Smooth muscle cell of the brain vasculature (primary cell): ENCODE measurements at regions not wholly inside any gene's neighbourhood (a gene's known extent, or its start where the extent isn't known, plus 50 kb on each side); places are given as distances from the start of the nearest gene placed in this dataset.

Experiments
- DNase-seq: peaks from one replicate; pipeline ENCODE4 v3.0.0-alpha.2; 2012; ENCODE audit warnings: low read depth, low spot score

- no peak for DNase-seq
Observed at GRCh38 chr17:69717214-69717613, 302.7 kb downstream of the MAP2K6 start.

GRCh38 chr17:69717819-69718218 is 303.3 kb downstream of the MAP2K6 start:
- DNase-seq = no peak

GRCh38 chr17:69719474-69720048 is 305.1 kb downstream of the MAP2K6 start:
- no peak for DNase-seq

GRCh38 chr17:69722518-69722917 is 308.0 kb downstream of the MAP2K6 start:
- DNase-seq = no peak

GRCh38 chr17:69723316-69723715 is 308.8 kb downstream of the MAP2K6 start:
- DNase-seq = no peak

GRCh38 chr17:69723741-69724140 is 309.2 kb downstream of the MAP2K6 start:
- DNase-seq = no peak

GRCh38 chr17:69724238-69724637 is 309.7 kb downstream of the MAP2K6 start:
- no peak for DNase-seq

- no peak for DNase-seq
Observed at GRCh38 chr17:69725146-69725545, 310.6 kb downstream of the MAP2K6 start.

GRCh38 chr17:69728816-69729215 is 314.3 kb downstream of the MAP2K6 start:
- DNase-seq = no peak

GRCh38 chr17:69729944-69730343 is 315.4 kb downstream of the MAP2K6 start:
- DNase-seq = no peak

GRCh38 chr17:69732272-69732918 is 317.9 kb downstream of the MAP2K6 start:
- no peak for DNase-seq

- DNase-seq = no peak
Observed at GRCh38 chr17:69733171-69734012, 318.9 kb downstream of the MAP2K6 start.

- no peak for DNase-seq
Observed at GRCh38 chr17:69734656-69735055, 320.2 kb downstream of the MAP2K6 start.

- DNase-seq = no peak
Observed at GRCh38 chr17:69735285-69735684, 320.8 kb downstream of the MAP2K6 start.

- no peak for DNase-seq
Observed at GRCh38 chr17:69743091-69743490, 328.6 kb downstream of the MAP2K6 start.

GRCh38 chr17:69744512-69745070 is 330.1 kb downstream of the MAP2K6 start:
- DNase-seq = no peak

- no peak for DNase-seq
Observed at GRCh38 chr17:69749911-69750310, 325.1 kb upstream of the KCNJ16 start.

GRCh38 chr17:69757688-69758430 is 317.2 kb upstream of the KCNJ16 start:
- DNase-seq = no peak

- DNase-seq = no peak
Observed at GRCh38 chr17:69760562-69760961, 314.5 kb upstream of the KCNJ16 start.

GRCh38 chr17:69761011-69761410 is 314.0 kb upstream of the KCNJ16 start:
- DNase-seq = no peak

GRCh38 chr17:69761767-69762321 is 313.2 kb upstream of the KCNJ16 start:
- no peak for DNase-seq
